ENCODE measurements at regions not wholly inside any gene's neighbourhood (a gene's known extent, or its start where the extent isn't known, plus 50 kb on each side); places are given as distances from the start of the nearest gene placed in this dataset.
"Not testable (repeated sequence)": the region's sequence is repeated elsewhere in the genome, so short reads cannot be mapped to it uniquely, and the experiment has no call there.

DNA sequence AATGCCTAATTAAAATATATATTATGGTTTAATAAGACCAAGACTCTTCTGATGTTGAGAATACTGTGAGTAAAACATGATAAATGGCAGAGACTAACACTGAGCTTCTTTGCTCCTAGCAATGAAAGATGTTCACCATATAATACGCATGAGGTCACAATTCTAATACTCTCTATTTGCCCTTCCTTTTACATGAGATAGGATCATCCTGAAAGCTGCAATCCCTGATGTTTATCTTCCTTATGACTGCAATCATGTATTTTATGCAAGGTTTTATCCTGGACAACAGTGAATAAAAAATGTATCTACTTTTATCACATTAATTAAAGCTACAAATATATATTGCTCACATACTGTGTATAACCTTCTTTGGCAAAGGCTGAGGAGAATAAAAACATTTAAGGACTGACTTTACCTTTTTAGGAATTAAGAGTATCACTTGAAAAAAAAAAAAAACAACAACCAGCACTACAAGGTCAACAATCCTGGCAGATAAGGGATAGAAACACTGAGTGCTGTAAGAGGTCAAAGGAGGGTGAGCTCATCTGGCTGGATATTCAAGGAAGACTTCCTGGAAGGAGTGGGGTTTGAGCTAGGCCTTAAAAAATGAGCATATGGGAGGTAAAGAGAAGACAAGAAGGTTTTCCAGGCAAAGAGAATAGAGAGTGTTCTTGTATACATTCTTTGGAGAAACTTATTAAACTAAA lies 99.9 kb downstream of the AREG start:
- no peak for DNase-seq (ENCODE audit: low spot score)

DNA sequence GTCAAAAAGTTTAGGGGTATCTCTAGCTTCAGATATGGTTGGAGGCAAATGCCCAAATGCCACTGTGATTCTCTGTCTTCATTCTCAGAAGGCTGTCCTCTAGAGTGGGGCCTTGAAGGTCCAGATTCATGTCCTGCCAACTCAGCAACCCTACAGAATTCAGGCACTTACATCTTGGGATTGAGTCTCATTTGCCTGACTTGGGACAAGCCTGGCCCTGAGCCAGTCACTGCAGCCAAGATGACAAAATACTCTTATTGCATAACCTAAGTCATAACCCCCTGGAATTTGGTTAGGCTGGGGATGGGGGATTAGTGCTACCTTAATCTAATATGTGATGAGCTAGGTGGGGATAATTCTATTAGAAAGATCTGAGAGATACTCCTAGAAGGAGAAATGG lies 100.5 kb downstream of the AREG start:
- no peak for DNase-seq (ENCODE audit: low spot score)

DNA sequence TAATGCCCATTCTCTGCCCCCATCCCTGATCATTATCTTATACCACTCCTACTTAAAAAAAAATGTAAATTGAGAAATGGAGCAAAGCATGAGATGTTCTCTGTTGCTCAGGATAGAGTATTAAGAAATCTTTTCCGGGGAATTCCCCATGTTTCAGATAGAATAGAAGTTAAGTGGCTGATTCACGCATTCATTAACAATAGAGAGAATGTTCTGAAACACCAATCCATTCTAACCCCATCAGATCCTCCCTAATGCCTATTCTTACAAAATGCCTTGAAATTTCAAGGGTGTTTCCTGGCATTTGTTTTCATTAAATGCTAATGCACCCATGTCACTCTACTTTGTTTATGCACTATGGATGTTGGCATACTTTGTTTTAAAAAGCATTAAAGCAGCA lies 101.1 kb downstream of the AREG start:
- no peak for DNase-seq (ENCODE audit: low spot score)

DNA sequence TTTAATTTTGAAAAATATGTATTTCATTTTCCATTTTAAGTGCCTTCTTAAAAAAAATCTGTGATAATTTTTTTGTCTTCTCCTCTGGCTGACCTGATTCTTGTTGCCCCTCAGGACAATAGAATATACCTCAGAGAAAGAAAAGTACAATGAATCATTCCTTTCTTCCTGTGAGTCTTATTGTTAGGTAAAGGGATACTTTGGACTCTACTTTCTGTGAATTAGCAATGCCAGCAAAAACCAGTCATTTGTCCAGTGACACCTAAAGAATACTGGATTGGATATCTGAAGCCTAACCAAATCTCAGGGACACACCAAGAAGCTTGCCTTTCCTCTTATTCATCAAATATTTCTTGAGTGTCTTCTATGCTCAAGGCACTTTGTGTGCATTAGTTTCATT lies 102.1 kb downstream of the AREG start:
- no peak for DNase-seq (ENCODE audit: low spot score)

DNA sequence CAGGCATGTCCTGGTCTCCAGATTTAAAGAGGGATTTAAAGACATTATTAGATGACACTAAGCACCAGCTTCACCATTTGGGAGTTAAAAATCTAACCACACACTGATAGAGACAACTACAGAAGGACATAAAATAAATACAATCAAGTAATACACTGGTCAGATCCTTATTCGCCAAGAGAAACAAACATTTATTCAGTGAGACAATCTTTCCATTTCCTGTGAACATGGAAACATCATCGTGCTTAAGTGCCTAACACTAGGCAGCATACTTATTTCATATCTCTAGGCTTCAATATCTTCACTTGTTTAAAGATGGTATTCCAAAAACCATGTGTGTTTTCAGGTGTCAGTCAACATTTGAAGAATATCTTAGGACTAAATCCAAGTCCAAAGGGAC lies 103.6 kb downstream of the AREG start:
- DNase-seq (ENCODE audit: low spot score), result no peak

DNA sequence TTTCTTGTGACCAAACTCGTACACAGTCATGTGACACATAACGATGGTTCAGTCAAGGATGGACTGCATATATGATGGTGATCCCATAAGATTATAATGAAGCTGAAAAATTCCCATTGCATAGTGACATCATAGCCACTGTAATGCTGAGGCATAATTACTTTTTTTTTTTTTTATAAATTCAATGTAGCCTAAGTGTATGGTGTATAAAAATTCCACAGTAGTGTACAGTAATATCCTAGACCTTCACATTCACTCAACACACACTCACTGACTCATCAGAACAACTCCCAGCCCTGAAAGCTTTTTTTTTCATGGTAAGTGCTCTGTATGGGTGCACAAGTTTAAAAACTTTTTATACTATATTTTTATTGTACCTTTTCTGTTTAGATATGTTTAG lies 105.0 kb downstream of the AREG start:
- no peak for DNase-seq (ENCODE audit: low spot score)

DNA sequence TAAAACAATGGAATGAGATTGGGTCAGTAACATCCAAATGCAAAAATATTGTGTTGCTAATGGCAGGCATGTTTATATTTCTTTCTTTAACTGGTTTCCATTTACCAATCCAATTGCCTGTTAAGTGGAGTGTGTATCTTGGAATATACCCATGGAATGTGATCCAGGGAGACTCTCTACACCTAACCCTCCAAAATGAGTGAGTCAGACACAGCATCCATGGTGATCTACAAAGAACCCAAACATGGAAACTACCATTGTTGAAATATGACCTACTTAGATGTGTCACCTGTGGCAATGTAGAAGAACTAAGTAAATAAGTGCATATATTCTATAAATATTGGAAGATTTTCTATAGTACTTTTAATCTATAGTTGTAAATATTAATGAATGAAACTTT lies 110.3 kb downstream of the AREG start:
- DNase-seq (ENCODE audit: low spot score), result no peak

DNA sequence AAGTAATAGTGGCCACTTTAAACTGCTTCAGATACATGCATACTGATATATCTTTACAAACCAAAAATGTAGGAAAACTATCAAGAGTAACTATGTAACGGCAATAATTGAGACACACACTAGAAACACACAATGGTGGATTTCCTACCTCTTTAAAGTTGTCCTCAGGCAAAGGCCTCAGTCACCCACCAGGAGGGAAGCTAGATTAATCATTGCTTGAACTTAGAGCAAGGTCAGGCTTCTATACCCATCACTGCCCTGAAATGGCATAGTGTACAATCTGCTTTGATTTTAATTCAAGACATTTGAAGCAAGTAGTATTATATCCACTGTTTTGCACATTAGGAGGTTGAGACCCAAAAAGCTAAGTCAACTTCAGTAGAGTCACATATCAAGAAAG lies 110.9 kb downstream of the AREG start:
- no peak for DNase-seq (ENCODE audit: low spot score)

DNA sequence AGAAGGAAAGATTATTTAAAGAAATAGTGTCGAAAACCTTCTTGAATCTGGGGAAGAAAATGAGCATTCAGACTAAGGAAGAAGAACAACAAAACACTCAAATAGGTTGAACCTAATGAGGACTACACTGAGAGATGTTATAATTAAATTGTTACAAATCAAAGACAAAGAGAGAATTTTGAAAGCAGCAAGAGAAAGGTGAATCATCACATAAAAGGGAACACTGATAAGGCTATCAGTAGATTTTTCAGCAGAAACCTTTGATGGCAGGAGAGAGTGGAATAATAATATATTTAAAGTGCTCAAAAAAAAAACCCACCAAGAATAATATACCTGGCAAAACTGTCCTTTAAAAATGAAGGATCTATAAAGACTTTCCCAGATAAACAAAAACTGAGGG lies 114.9 kb downstream of the AREG start:
- no peak for DNase-seq (ENCODE audit: low spot score)

DNA sequence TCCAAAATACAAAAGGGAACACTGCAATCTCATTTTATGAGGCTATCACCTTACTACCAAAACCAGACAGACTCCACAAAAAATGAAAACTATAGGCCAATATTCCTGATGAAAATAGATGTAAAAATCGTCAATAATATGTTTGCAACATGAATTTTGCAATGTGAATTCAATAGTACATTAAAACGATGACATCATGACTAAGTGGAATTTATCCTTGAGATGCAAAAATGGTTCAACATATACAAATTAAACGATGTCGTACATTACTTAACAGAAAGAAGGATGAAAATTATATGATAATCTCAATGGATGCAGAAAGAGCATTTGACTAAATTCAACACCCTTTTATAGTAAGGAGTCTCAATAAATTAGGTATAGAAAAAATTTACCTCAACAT lies 123.0 kb downstream of the AREG start:
- DNase-seq (ENCODE audit: low spot score), result no peak

DNA sequence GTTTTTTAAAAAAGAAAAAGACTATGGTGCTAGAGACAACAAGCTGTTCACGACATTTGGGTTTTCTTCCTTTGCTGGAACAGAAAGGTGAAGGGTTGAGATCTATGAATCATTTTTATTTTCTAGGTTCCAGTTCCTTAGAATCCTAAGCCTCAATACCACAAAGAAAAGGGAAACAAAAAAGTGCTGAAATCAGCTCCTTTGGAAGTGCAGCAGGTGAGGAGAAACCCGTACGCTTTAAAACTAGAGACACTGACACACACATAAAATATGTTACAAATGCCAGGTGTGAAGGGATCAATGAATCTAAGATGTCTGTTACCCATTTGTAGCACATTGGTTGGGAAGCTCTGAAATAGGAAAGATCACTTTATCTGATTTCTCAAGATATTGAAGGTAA lies 125.2 kb downstream of the AREG start:
- DNase-seq (ENCODE audit: low spot score), result no peak

DNA sequence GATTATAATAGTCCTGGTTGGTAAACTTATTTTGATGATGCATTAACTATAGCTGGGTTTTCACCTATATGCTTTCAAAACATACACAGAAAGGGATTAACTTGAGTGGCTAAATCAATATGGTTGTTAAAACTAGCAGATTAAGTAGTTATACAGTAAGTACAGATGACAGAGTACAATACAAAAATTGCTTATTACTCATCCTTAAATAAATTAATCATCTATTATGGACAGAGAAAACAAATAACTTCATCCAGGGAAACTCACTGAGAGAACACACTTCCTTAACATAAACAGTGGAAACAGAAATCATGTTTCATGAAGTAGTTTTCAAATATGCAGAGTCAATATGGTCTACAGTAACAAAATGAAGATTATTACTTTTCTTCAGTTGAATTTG lies 133.4 kb downstream of the AREG start:
- no peak for DNase-seq (ENCODE audit: low spot score)

DNA sequence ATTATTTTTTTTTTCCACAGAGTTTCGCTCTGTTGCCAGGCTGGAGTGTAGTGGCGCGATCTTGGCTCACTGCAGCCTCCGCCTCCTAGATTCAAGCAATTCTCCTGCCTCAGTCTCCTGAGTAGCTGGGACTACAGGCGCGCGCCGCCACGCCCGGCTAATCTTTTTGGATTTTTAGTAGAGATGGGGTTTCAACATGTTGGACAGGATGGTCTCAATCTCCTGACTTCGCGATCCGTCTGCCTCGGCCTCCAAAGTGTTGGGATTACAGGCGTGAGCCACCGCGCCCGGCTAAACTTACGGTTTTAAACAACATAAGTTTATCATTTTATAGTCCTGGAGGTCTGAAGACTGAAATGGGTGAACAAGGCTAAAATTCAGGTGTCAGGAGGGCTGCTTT lies 133.9 kb downstream of the AREG start:
- DNase-seq (ENCODE audit: low spot score), result not testable (repeated sequence)

DNA sequence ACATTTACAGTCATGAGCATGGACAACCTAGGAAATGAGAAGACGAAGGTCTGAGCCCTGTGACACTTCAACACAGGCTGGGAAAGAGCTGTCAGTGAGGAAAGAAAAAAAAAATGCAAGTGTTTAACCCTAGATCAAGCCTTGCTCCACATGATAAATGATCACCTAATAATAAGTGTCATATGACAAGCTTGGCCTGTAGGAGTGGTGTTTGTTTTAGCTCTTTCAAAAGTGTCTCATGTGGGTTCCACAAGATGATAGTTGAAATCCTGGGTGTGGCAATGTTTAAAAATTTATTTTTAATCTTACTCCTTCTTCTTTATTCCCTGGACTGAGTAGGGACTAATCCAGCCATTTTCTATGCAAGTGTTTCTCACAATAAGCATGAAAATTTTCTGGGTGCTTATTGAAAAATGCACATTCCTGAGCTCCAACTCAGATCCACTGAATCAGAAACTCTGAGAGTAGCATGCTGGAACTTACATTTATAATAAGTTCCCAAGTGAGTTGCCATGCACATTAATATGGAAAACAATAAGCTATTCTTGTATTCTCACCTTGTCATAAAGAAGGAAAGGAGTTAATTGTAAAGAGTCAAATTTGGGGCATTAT lies 138.3 kb downstream of the AREG start:
- DNase-seq (ENCODE audit: low spot score), result no peak

DNA sequence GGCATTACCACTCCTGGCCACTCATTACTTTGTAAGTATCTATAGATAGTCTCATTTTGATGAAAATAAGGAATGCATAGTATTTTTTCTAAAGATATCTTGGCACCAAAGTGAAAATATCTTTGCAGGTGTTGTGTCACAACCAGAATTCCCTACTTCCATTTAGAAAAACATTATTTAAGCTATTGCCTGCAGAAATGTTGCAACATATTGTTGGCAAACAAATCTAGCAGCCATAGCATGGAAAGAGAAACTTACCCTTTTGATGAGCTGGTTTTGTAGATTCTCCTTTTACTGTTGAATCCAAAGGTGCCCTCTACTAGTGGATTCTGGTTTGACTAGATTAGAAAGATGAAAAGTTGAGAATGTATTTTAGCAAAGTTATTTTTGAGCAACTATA lies 138.8 kb downstream of the AREG start:
- no peak for DNase-seq (ENCODE audit: low spot score)

DNA sequence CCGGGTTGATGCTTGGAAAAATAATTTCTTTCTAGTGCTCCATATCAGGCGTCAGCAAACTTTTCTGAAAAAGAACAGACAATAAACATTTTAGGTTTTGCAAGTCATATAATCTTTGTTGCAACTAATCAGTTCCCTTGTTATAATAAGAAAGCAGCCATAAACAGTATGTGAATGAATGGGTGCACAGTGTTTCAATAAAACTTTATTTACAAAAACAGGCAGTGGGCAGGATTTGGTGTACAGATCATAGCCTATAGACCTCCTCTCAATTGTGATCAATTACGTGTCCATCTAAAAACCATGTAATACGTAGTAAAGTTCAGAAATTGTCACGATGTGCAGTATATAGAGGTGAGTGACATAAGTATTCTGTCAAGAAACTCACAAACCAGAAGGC lies 143.4 kb downstream of the AREG start:
- no peak for DNase-seq (ENCODE audit: low spot score)

DNA sequence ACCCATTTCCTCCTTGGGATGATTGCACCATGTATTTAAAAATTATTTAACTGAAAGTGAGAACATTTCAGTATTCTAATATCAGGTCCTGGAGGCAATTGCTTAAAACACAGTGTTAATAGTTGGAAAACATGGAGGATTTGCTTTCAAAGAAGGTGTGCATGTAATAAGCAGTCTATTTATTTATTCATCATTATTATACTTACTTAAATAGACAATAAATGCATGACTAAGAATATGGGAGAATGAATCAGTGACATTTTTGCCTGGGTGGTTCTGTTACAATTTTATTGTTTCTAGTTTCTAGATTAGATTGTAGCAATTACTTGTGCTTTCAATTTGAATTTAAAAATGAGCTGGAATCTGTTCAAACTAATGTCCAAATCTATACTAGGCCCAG lies 145.5 kb downstream of the AREG start:
- DNase-seq (ENCODE audit: low spot score), result no peak

DNA sequence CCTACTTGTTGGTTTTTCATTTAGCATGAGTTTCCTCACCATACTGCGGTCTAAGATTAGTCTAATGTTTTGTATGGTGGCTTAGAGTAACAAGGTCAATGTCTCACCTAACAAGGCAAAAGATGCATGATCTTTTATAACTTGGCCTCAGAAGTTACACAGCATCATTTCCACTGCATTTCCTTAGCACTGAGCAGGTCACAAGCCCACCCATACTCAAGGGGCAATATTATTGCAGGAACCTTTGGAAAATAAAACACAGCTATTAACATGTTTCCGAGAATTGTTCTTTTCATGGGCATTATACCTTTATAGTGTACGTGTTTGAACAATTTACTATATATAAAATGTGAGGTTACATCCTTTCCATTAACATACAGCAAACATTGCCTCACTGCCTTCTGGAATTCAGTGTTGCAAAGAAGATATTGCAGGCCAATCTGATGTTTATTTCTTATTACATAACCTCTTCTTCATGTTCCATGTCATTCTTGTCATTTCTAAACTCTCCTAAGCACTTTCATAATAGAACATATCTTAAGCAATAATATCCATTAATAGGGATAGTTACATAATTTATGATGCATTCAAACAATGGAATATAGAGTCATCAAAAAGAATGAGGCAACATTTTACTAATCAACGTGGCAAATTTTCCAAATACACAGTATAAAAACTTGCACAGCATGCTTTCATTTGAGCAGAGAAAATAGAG lies 153.8 kb downstream of the AREG start:
- no peak for DNase-seq (ENCODE audit: low spot score)

DNA sequence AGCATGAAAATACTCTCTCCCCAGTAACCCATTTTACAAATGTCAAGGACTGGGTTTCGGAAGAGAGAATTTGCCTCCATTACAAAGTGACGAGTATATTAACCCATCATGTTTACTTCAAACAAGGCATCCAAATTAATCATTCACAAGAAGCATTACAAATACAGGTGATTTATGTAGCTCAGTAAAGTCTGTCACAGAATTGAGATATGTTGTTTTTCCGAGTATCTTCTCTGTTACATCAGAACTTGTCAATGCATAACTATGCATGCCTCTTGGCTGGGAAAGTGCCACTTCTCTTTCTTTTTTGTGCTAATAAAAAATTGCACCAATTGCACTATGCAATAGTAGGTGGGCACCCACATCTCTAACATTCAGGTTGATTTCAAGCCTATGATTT lies 158.2 kb downstream of the AREG start:
- no peak for DNase-seq (ENCODE audit: low spot score)

DNA sequence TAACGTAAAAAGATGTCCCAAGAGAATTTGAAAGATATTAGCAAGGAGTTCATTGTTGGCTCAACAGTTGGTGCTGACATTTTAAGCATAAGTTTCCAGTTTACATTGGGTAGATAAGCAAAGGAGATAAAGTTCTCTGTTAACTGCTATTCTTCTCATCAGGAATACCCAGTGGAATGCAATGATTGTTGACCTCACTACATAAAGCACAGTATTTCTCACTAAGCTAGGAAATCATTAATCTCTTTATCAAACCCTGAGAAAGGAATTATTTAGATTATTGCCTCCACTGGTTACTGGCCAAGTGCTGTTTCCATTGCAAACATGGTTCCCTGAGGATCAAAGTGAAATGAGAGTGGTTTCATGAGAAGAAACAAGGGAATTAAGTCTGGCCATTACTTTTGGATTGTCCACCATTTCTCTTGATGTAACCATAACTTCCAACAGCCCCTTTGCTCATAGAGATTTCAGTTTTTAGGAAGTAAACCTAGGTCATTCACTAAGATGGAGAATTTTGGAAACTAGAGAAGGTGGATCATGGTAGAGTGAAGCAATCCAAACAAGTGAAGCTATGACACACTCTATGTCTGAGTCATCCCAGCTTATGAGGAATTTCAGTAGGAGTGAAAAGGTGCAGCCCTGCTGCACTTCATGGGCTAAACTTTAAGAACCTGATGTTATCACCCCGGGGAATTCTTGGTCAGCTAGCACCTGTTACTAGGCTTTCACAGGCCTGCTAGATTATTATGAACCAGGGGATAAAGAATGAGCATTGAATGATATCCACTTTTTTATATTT lies 163.4 kb downstream of the AREG start:
- DNase-seq (ENCODE audit: low spot score), result no peak

DNA sequence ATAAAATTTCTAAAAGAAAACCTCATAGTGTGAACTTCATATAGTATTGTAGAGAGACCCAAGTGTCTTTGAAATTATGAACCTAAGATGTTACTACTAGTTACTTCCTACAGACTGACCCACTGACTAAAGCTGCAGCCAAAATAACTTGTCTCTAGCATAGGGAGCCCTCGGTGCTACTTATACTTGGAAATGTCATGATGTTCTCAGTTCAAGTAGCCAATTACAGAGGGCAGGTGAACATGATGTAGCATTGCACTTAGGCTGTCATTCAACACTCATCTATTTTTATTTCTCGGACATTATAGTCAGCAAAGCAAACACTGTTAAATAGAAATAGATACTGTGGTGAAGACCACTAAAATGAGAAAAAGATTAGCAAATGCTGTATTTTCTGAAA lies 165.6 kb downstream of the AREG start:
- no peak for DNase-seq (ENCODE audit: low spot score)

DNA sequence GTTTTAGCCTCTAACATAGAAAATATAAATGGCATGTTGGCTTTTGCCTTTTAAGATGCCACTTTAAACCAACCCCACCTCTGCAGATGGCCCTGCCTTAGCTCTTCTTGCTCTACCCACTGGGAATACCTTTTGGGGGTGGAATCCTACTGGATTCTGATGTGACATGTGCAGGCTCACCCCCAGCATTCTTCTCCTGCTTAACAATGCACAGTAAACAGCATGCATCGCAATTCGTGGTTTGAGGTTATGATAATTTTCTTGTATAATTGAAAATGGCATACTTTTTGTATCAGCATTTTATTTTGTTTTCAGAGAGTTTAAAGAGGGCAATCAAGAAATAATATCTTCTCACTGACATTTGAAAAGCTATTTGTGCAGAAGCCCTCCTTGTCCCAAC lies 167.9 kb downstream of the AREG start:
- DNase-seq (ENCODE audit: low spot score), result no peak

DNA sequence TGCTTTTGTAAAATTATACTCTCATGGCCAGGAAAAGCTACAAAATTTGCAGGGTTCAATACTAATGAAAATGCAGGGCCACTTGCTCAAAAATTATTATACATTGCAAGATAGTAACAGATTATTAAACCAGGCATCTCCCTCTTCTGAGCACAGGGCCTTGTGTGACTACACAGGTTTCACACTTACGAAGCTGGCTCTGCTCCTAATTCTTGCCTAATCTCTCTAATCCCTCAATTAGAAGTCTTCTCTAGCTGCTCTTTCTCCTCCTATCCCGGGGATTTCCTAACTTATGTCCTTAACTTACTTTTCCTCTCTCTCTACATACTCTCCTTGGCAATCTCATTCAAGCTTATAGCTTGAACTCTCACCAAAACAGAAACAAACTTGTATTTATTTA lies 168.3 kb downstream of the AREG start:
- DNase-seq (ENCODE audit: low spot score), result no peak
